CD4-positive, alpha-beta T cell treated with Interleukin-2 at 100 ng/mL for 4 hours (primary cell): ENCODE measurements at regions not wholly inside any gene's neighbourhood (a gene's known extent, or its start where the extent isn't known, plus 50 kb on each side); places are given as distances from the start of the nearest gene placed in this dataset.

ENCODE experiments used
- DNase-seq: peaks from one replicate; pipeline ENCODE4 v3.0.0-alpha.2; 2020; ENCODE audit warnings: low spot score

GRCh38 chr22:46090631-46091201, 59.6 kb upstream of the PPARA start:
- no peak for DNase-seq

- no peak for DNase-seq
These were observed 58.9 kb upstream of the PPARA start for GRCh38 chr22:46091277-46091977.

DNA sequence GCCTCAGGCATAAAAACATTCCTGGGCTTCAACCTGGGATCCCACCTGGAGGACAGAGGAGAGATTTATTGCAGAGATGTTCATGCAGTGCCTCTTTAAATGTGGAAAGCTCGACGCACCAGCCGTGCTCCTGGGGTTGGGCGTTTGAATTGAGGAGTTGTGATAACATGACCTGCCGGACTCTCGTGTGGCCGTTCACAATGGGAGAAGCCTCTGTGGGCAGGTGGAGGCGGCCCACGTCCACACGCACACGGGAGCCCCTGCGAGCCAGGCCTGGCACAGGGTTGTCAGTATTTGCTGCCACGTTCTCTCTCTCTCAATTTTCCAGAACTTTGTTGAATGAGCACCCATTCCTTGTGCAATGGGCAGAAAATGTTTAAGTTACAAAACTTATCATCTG, 58.3 kb upstream of the PPARA start:
- no peak for DNase-seq

DNA sequence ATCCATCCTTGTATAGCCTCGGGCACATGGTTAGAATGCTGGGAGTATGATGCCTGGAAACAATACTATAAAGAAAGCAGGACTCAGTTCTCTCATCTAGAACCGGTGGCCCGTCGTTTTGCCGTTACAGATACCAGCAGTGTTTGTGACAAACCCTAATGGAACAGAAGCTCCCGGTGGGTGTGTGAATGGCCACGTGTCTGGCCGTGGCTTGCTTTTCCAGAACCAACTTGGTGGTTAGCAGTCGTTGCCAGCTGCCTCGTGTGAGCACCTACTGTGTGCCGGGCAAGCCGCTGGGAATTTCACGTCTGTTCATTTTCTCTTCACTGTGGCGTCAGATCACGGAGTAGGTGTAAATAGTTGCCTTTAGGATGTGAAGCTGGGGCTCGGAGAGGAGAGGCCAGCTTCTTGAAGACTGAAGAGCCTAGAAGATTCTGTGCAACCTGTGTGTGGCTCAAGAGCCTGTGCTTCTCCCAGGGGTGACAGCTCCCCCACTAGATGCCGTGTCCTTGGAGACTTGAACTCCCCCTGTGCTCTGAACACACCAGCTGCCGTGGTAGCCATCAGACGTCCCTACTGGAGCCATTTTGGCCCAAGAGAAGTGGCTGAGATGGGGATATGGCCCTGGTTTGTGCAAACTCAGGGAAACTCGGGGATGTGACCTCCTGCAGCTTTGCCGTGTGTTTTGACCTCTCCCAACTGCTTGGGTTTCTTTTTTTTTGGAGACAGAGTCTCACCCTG, 57.5 kb upstream of the PPARA start:
- DNase-seq, result no peak

DNA sequence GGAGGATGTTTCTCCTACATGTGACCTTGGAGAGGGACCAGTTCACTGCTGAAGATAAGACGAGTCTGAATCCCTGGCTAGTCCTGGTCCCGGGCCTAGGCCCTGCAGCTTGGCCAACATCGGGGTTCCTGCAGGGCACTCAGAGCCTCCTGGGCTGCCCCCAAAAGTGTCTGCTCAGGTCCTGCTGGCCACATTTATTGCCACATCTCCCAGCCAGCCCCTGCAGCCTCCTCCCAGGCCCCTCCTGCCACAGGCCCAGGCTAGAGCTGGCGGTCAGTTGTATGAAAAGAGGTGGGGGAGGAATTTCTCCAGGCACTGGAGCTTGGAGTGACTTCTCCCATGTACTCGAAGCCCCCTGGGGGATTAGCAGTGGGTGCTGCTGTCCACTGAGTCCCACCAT, 56.5 kb upstream of the PPARA start:
- no peak for DNase-seq

DNA sequence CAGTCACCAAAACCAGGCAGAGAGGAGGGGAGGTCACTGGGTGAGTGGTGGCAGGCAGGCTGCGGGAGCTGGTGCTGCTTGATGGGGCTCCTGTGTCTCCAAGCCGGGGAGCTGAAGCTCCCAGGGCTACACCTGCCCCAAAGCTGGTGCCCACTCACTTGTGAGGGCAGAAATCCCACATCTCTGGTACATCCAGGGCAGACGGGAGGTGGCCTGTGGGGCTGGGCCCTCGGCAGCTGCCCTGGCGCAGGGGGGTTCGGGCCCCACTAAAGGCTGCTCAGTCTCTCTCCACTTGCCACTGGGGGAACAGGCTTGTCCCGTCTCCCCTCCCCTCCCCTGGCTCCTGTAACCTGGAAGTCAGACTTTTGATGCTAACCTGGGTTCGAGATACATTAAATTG, 55.6 kb upstream of the PPARA start:
- DNase-seq, result no peak

GRCh38 chr22:46096051-46096450, 54.3 kb upstream of the PPARA start:
- no peak for DNase-seq

DNA sequence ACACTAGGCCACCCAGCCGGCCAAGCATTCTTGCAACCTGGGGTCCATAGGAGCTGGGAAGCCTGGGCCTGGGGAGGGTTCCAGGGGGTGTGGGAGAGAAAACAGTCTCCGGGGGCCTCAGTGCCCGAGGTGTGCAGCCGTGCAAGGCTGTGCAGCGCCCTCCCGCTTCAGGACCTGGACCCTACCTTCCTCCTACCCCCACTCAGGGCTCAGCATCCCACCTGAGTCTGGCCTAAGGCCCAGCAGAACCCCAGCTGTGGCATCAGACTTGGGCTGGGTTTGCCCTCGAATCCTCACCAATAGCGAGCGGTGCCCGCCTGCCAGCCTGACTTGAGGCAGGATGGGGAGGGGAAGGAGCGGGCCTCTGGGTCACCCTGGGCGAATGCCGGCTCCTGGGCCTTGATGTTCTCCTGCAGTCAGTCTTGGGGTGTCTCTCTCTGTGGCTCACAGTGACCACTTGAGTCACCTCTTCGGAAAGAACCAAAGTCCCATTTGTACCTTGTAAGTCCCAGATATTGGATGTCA, 53.6 kb upstream of the PPARA start:
- no peak for DNase-seq

DNA sequence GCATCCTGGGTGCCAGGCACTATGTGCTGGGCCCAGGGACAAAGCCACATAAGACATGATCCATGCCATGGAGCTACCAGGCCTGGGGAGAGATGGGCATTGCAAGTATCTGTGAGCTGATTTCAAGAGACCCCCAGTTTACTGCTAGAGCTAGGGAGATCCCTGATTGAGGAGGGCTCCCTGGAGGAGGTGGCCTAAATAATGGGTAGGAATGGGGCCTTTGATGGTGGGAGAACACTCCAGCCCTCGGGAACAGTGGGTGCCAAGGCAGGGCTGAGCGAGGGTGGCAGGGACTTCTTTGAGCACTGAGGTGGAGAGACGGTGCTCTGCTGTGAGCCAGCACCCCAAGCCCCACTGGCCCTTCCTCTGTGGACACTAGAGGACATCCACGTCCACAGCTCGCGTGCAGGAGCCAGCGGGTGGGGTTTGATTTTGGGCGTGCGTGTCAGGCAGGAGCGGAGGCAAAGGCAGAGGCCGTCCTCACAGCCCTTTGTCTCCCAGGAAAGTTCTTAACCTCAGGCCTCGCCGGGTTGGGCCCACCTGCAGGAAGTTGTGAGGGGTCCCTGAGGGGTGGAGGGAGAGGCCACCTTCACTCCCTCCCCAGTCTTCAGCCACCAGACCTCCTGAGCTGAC, 52.9 kb upstream of the PPARA start:
- no peak for DNase-seq

GRCh38 chr22:46098525-46099475, 51.5 kb upstream of the PPARA start:
- DNase-seq, result no peak

DNA sequence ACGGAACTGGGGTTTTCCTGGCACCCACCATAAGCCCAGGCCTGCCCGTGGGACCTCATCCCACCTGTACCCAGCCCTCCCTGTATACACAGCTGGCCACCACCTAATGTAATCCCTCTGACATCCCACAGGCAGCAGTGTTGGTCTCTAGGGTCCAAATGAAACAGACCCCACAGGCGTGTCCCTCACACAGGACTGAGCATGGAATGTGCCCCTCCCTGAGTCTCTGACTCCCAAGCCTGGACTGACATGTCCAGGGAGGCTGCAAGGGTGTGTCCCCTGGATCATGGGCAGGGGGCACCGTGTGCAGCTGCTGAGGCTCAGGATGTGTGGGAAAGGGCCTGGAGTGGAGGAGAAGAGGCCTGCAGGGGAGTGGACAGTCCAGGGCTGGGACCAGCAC, 50.6 kb upstream of the PPARA start:
- DNase-seq, result no peak

DNA sequence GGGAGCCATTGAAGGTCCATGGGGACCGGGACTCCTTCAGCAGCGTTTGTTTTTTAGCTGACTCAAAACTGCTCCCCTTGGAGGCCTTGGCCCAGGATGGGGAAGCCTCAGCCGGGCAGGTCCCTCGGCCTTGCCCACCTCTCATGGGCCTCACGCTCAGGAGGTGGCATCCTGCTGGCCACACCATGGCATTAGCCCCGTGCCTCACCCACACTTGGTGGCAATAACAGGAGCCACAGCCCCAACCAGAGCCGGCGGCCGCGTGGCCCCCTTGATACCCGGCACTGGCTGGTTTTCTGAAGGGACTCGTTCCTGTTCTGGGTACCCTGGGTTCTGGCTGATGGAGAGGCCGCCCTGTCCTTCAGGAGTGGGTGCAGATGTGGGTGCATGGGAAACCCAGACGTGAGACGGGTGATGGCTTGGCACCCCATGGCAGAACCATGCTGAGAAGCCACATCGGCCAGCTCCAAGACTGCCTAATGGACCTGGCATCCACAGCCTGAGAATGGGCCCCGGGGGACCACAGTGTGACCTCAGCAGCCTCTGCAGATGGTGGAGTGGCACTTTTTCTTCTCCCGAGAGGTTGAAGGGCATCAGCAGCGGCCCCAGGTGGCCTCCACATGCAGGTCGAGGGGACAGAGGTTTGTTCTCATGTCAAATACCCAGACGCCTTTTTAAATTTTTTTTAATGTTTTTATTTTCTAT, 49.8 kb upstream of the PPARA start:
- DNase-seq, result no peak
